ENCODE measurements at regions not wholly inside any gene's neighbourhood (a gene's known extent, or its start where the extent isn't known, plus 50 kb on each side); places are given as distances from the start of the nearest gene placed in this dataset.

DNA sequence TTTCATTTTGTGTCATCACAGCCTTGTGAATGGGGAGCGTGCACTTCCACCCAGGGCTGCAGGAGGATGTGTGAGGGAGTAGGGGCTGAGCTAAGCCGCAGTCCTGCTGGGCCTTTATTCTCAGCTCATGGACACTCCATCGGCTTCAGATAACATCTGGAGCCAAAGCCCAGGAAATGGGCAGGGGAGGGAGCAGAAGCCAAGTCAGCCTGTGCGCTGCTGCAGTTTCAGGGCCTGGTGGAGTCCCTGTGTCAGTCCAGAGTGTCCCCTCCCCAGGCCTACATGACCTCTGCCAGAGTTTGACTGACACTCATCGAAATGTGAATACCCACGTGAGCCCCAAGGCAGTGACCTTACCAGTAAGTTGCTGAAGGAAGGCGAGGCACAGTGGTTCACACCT is 242.2 kb downstream of the LOXHD1 start:
- DNase-seq (ENCODE audit: low read depth): no peak
- H3K4me3 ChIP-seq (ENCODE audit: control insufficient read depth, low read depth, low read length): no peak overlapping the region
- TF ChIP-seq CTCF (conservative IDR thresholded peaks at IDR 0.05; ENCODE audit: control insufficient read depth, insufficient read depth, low read depth, low read length): no peak

DNA sequence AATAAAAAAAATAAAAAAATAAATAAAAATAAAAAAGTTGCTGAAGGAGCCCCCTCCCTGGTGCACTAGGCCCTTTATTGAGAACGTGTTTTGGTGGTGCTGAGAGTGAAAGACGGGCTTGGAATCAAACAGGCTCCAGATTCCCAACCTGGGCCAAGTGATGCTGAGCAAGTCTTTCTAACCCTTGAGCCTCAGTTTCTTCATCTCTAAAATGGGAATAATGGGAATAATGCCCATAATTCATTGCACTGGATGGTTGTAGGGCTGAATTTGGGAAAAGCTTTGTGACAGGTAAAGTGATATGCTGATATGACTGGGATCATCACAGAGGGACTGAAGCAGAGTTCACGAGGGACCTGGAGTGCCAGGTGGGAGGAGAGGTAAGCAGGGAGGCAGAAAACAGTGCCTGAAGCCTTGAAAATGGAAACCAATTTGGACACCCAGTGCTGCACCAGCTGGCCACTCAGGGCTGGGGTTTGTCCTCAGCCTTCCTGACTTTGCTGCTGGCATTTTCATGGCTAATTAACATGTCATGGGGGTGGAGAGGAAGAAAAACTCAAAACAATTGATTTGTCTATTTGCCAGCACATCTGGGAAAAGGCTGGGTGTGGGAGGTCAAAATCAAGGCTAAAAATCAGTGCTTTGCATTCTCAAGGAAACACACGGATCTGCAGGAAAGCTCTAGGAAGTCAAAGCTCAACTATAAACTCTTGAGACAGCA is 241.3 kb downstream of the LOXHD1 start:
- no peak overlapping the region for H3K4me3 ChIP-seq (ENCODE audit: control insufficient read depth, low read depth, low read length)
- no peak for DNase-seq (ENCODE audit: low read depth)
- no peak for TF ChIP-seq CTCF (conservative IDR thresholded peaks at IDR 0.05; ENCODE audit: control insufficient read depth, insufficient read depth, low read depth, low read length)

- no peak for TF ChIP-seq CTCF (conservative IDR thresholded peaks at IDR 0.05; ENCODE audit: control insufficient read depth, insufficient read depth, low read depth, low read length)
- DNase-seq (ENCODE audit: low read depth): peak; percentile 23
- no peak overlapping the region for H3K4me3 ChIP-seq (ENCODE audit: control insufficient read depth, low read depth, low read length)
Measured at GRCh38 chr18:46416706-46417638, 240.0 kb downstream of the LOXHD1 start.

DNA sequence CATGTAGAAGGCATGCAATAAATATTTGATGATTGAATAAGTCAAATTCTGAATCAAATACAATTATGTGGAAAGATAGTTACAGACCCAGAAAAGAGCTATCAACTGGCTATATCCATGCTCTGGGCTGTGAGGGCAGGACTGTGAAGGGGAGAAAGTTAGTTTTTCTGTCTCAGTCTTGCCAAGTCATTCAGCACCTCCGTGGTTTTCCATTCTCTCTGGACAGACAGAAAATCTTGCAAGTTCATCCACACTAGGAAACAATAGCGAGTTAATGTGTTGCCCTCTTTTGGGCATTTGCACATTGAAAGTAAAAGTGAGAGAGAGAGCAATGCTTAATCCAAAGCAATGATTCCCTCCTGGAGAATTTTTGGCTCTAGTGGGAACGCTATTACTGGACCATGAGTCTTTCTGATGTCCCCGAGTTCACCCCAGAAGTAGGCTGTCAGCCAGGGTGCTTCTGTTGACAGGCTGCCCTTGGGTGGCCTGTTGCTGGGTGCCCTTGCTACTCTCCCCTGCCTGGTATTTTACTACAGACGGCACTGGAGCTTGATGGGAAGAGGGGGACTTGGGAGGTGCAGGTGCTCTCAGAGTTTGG is 238.3 kb downstream of the LOXHD1 start:
- no peak for DNase-seq (ENCODE audit: low read depth)
- no peak overlapping the region for H3K4me3 ChIP-seq (ENCODE audit: control insufficient read depth, low read depth, low read length)
- TF ChIP-seq CTCF (conservative IDR thresholded peaks at IDR 0.05; ENCODE audit: control insufficient read depth, insufficient read depth, low read depth, low read length): no peak

DNA sequence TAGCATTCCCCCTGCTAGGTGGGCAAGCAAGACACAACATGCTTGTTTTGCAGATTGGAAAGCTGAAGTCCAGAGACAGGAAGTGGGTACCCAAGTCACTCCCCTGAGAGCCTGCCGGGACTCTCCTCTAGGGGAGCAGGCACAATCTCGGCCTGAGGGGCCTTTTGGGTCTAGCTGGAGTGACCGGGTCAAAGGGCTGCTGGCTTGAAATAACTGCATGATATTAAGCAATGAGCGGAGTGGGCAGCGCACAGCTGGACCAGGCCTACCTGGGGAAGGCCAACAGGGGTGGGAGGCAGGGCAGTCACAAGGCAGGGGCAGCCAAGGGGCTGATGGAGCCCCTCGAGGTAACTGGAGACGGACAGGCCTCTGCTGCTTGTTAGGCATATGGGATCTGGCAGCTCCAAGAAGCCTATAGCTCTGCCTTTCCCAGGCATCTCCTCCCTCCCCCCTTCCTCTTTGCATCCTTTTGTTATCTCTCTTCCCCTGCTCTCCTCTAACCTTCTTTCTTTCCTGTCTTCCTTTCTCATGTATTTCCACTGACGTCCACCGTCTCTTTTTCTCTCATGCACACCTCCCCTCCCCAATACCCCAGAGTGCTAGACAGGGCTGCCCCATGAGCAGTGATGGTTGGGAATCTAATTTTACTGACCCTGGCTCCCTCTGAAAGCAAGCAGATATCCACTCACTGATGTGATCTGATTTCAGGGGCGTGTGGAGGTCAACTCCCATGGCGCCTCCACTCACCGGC is 237.5 kb downstream of the LOXHD1 start:
- no peak for DNase-seq (ENCODE audit: low read depth)
- TF ChIP-seq CTCF (conservative IDR thresholded peaks at IDR 0.05; ENCODE audit: control insufficient read depth, insufficient read depth, low read depth, low read length): no peak

DNA sequence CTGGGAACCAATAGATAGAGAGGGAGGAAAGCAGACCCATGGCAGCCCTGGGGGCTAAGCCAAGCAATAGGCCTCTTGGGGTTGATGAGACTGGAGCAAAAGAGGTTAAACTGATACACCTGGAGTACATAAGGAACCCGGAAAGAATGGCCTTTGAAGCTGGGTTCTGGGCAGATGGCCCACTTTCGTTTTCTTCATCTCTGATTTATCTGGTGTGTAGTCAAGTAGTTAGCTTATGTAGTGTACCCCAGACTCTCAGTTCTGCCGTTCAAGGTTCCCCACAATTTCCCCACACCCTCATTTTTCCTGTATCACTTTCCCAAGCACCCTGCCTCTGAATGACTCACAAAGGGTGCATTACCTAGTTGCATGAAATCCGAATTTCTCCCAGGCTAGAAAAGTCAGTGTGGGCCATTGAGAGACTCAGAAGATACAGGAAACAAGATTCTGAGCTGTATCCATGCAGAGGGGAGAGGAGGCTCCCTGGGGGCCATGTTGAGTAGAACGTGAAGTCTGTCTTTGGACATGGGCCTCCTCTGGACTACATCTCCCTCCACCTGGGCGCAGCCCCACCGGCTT is 235.0 kb downstream of the LOXHD1 start:
- no peak overlapping the region for H3K4me3 ChIP-seq (ENCODE audit: control insufficient read depth, low read depth, low read length)
- DNase-seq (ENCODE audit: low read depth): no peak
- TF ChIP-seq CTCF (conservative IDR thresholded peaks at IDR 0.05; ENCODE audit: control insufficient read depth, insufficient read depth, low read depth, low read length): no peak

More for the DNA sequence above, 237.5 kb downstream of the LOXHD1 start:
- H3K4me3 ChIP-seq (ENCODE audit: control insufficient read depth, low read depth, low read length): no peak overlapping the region
